ENCODE measurements at regions not wholly inside any gene's neighbourhood (a gene's known extent, or its start where the extent isn't known, plus 50 kb on each side); places are given as distances from the start of the nearest gene placed in this dataset.

DNA sequence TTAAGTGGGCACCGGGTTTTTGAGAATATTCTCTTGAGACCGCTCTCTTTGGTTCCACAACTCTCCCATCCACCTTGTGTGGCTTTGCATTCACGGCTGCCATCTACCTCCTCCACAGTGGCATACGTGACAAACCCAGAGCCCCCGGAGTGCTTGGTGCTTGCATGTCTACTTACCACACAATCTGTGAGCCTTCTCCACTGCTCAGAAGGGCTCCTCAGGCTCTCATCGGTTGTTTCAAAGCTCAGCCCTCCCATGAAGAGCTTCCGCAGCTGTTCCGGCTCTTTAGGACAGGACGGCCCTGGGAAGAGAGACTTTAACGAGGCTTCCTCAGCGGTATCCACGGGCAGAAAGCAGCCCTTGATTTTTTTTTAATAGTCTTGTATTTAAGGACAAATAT is 167.6 kb upstream of the ANK2 start:
- intact Hi-C loops (cut with micrococcal nuclease) = no loop called here
- no peak overlapping the region for H3K4me2 ChIP-seq (replicated peaks; ENCODE audit: extremely low read depth, low read length, poor library complexity, severe bottlenecking)
- Mint-ChIP-seq H3K4me3 (no peak overlapping the region), H3K9me3 (peaks cover 0 to 2% (median 0%) of the 10 kb centered on the region in 7 donors), H3K36me3 (no peaks in the 10 kb centered on the region), H3K4me1 (no peaks in the 10 kb centered on the region), H3K27ac (no peak overlapping the region), H3K27me3 (ENCODE audit: low read depth in 3 of 3) (peaks cover 0 to 4% (median 3%) of the 10 kb centered on the region in 3 donors)
- no peaks in the 10 kb centered on the region for H3K27me3 ChIP-seq (ENCODE audit: control insufficient read depth in 2 of 2, insufficient read depth in 2 of 2, low read length in 2 of 2)
- DNase-seq = no peak
- no peaks in the 10 kb centered on the region for H4K20me1 ChIP-seq (ENCODE audit: insufficient read depth, low read length)
- no peaks in the 10 kb centered on the region for H3K4me1 ChIP-seq (ENCODE audit: control insufficient read depth in 1 of 2, insufficient read depth in 2 of 2, low read length in 2 of 2)
- H3K9me3 ChIP-seq (replicated peaks in 1 of 2; ENCODE audit: control insufficient read depth in 1 of 2, insufficient read depth in 1 of 2, low read length in 2 of 2) = no peaks in the 10 kb centered on the region
- H3K36me3 ChIP-seq (replicated peaks in 1 of 2; ENCODE audit: control insufficient read depth in 1 of 2, insufficient read depth in 2 of 2, low read length in 2 of 2) = no peaks in the 10 kb centered on the region
- TF ChIP-seq, protein P1, sequence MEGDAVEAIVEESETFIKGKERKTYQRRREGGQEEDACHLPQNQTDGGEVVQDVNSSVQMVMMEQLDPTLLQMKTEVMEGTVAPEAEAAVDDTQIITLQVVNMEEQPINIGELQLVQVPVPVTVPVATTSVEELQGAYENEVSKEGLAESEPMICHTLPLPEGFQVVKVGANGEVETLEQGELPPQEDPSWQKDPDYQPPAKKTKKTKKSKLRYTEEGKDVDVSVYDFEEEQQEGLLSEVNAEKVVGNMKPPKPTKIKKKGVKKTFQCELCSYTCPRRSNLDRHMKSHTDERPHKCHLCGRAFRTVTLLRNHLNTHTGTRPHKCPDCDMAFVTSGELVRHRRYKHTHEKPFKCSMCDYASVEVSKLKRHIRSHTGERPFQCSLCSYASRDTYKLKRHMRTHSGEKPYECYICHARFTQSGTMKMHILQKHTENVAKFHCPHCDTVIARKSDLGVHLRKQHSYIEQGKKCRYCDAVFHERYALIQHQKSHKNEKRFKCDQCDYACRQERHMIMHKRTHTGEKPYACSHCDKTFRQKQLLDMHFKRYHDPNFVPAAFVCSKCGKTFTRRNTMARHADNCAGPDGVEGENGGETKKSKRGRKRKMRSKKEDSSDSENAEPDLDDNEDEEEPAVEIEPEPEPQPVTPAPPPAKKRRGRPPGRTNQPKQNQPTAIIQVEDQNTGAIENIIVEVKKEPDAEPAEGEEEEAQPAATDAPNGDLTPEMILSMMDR (IDR thresholded peaks at IDR 0.05) = no peak
- H3K27ac ChIP-seq (ENCODE audit: low read depth in 1 of 2, low read length in 2 of 2) = no peak overlapping the region
- no peak overlapping the region for H3K9ac ChIP-seq (ENCODE audit: insufficient read depth, low read length, poor library complexity, severe bottlenecking)
- H3K79me2 ChIP-seq (ENCODE audit: insufficient read depth, low read length) = no peaks in the 10 kb centered on the region
- no peak overlapping the region for H3K4me3 ChIP-seq (replicated peaks in 1 of 3; ENCODE audit: low read depth in 2 of 3, low read length in 3 of 3)
- no peak overlapping the region for H2AFZ ChIP-seq (ENCODE audit: insufficient read depth, low read depth, low read length, poor library complexity, severe bottlenecking)
- WGBS (ENCODE audit: insufficient coverage) = 94% methylated on average over 6 of the region's 12 CpGs

DNA sequence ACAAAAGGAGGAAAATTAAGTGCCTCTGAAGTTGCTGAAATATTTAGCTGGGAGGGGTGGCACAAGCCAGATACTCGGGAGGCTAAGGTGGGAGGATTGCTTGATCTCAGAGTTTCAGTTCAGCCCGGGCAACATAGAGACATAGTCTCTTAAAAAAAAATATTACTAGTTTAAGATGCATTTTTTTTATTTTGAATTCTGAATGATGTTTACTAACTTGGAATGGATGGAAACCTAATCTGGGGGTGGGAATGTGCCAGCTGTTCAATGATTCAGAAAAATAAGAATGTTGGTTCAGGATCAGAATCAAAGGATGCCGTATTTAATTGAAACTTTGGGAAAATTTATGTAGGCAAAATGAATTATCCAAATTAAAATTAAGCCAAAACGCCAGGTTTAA is 167.2 kb upstream of the ANK2 start:
- H3K79me2 ChIP-seq (ENCODE audit: insufficient read depth, low read length) = no peaks in the 10 kb centered on the region
- Mint-ChIP-seq H3K36me3 (no peaks in the 10 kb centered on the region), H3K4me3 (no peak overlapping the region), H3K27ac (no peak overlapping the region), H3K27me3 (ENCODE audit: low read depth in 3 of 3) (peaks cover 0 to 4% (median 3%) of the 10 kb centered on the region in 3 donors), H3K4me1 (no peaks in the 10 kb centered on the region), H3K9me3 (peaks cover 0 to 2% (median 0%) of the 10 kb centered on the region in 7 donors)
- no peaks in the 10 kb centered on the region for H3K27me3 ChIP-seq (ENCODE audit: control insufficient read depth in 2 of 2, insufficient read depth in 2 of 2, low read length in 2 of 2)
- H3K4me1 ChIP-seq (ENCODE audit: control insufficient read depth in 1 of 2, insufficient read depth in 2 of 2, low read length in 2 of 2) = no peaks in the 10 kb centered on the region
- H4K20me1 ChIP-seq (ENCODE audit: insufficient read depth, low read length) = no peaks in the 10 kb centered on the region
- no peak overlapping the region for H3K27ac ChIP-seq (ENCODE audit: low read depth in 1 of 2, low read length in 2 of 2)
- no peaks in the 10 kb centered on the region for H3K36me3 ChIP-seq (replicated peaks in 1 of 2; ENCODE audit: control insufficient read depth in 1 of 2, insufficient read depth in 2 of 2, low read length in 2 of 2)
- DNase-seq = no peak
- no peak overlapping the region for H3K4me2 ChIP-seq (replicated peaks; ENCODE audit: extremely low read depth, low read length, poor library complexity, severe bottlenecking)
- no peak overlapping the region for H2AFZ ChIP-seq (ENCODE audit: insufficient read depth, low read depth, low read length, poor library complexity, severe bottlenecking)
- no CpG with 5 or more reads among the region's 4 CpGs for WGBS (ENCODE audit: insufficient coverage)
- H3K9ac ChIP-seq (ENCODE audit: insufficient read depth, low read length, poor library complexity, severe bottlenecking) = no peak overlapping the region
- no peak overlapping the region for H3K4me3 ChIP-seq (replicated peaks in 1 of 3; ENCODE audit: low read depth in 2 of 3, low read length in 3 of 3)
- intact Hi-C loops (cut with micrococcal nuclease) = no loop called here
- H3K9me3 ChIP-seq (replicated peaks in 1 of 2; ENCODE audit: control insufficient read depth in 1 of 2, insufficient read depth in 1 of 2, low read length in 2 of 2) = no peaks in the 10 kb centered on the region
- TF ChIP-seq, protein P1 (IDR thresholded peaks at IDR 0.05) = no peak

Measured in CD14-positive monocyte (primary cell).